Neural cell (in vitro differentiated cells): ENCODE measurements at regions not wholly inside any gene's neighbourhood (a gene's known extent, or its start where the extent isn't known, plus 50 kb on each side); places are given as distances from the start of the nearest gene placed in this dataset.

Source experiments
- CTCF ChIP-seq: fragments of 450-650 bp; IDR thresholded peaks from 2 replicates; pipeline ENCODE4 v1.5.1; 2014; ENCODE audit warnings: antibody characterized with exemption, mild to moderate bottlenecking, moderate library complexity; ENCODE audit not compliant: poor library complexity, severe bottlenecking
- EP300 ChIP-seq: fragments of 450-650 bp; conservative IDR thresholded peaks from 2 replicates; pipeline ENCODE4 v1.6.1; 2014; ENCODE audit warnings: antibody characterized with exemption, mild to moderate bottlenecking, moderate library complexity; ENCODE audit not compliant: poor library complexity, severe bottlenecking
- POLR2AphosphoS5 ChIP-seq: IDR thresholded peaks from 2 replicates; pipeline ENCODE4 v1.6.1; 2012
- TF ChIP-seq, protein P1 (sequence below): IDR thresholded peaks from 2 replicates; pipeline ENCODE4 v1.6.1; 2012; ENCODE audit warnings: borderline replicate concordance

DNA sequence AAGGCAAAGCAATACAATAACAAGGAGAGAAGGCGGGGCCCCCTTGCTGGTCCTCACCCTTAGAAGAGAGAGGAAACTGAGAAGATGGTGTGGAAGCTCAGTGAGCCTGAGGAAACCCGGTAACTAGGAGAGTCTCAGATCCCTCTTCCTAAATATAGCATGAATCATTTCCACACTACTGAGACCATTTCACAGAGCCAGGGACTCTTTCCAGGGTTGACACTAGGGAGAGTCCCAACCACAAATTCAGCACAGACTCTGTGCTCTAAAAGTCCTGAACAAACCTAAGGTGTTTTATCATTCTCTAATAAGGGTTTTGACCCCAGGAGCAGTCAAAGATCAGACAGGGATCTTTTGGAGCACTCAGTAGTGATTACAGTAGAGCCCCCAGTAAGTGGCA, 647.7 kb downstream of the KCNT2 start:
- TF ChIP-seq CTCF (no peak), POLR2AphosphoS5 (no peak), EP300 (no peak)
- TF ChIP-seq, protein P1, sequence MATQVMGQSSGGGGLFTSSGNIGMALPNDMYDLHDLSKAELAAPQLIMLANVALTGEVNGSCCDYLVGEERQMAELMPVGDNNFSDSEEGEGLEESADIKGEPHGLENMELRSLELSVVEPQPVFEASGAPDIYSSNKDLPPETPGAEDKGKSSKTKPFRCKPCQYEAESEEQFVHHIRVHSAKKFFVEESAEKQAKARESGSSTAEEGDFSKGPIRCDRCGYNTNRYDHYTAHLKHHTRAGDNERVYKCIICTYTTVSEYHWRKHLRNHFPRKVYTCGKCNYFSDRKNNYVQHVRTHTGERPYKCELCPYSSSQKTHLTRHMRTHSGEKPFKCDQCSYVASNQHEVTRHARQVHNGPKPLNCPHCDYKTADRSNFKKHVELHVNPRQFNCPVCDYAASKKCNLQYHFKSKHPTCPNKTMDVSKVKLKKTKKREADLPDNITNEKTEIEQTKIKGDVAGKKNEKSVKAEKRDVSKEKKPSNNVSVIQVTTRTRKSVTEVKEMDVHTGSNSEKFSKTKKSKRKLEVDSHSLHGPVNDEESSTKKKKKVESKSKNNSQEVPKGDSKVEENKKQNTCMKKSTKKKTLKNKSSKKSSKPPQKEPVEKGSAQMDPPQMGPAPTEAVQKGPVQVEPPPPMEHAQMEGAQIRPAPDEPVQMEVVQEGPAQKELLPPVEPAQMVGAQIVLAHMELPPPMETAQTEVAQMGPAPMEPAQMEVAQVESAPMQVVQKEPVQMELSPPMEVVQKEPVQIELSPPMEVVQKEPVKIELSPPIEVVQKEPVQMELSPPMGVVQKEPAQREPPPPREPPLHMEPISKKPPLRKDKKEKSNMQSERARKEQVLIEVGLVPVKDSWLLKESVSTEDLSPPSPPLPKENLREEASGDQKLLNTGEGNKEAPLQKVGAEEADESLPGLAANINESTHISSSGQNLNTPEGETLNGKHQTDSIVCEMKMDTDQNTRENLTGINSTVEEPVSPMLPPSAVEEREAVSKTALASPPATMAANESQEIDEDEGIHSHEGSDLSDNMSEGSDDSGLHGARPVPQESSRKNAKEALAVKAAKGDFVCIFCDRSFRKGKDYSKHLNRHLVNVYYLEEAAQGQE: no peak
